SU-DHL-6 (cell line): ENCODE measurements at regions not wholly inside any gene's neighbourhood (a gene's known extent, or its start where the extent isn't known, plus 50 kb on each side); places are given as distances from the start of the nearest gene placed in this dataset.

ENCODE experiments used
- H2AFZ ChIP-seq: fragments of 200-600 bp; sonication (generic); 2 replicates; pipeline ENCODE4 v1.6.1; 2014; ENCODE audit warnings: low read depth, mild to moderate bottlenecking, moderate library complexity, mixed read lengths, antibody characterized with exemption, low read length; ENCODE audit not compliant: severe bottlenecking
- H3F3A ChIP-seq: fragments of 200-600 bp; shearing (Covaris generic); 2 replicates; pipeline ENCODE4 v1.6.0; 2016; ENCODE audit warnings: antibody characterized with exemption, mild to moderate bottlenecking; ENCODE audit not compliant: insufficient read depth
- H3K27ac ChIP-seq: fragments of 200-600 bp; sonication (generic); 2 replicates; pipeline ENCODE4 v1.5.1; 2016; ENCODE audit warnings: low read depth, mild to moderate bottlenecking, low read length, moderate library complexity, mixed read lengths
- H3K27me3 ChIP-seq: fragments of 200-600 bp; sonication (generic), shearing (Covaris generic); 2 replicates; pipeline ENCODE4 v1.6.0; 2014; ENCODE audit warnings: mild to moderate bottlenecking, low read length
- H3K36me3 ChIP-seq: fragments of 200-600 bp; sonication (generic); 2 replicates; pipeline ENCODE4 v1.6.1; 2014; ENCODE audit warnings: mild to moderate bottlenecking, low read length, mixed read lengths
- H3K4me2 ChIP-seq: fragments of 300-600, 200-600 bp; shearing (Covaris generic), sonication (generic); 2 replicates; pipeline ENCODE4 v1.6.0; 2014; ENCODE audit warnings: low read length, low read depth, mild to moderate bottlenecking; ENCODE audit not compliant: poor library complexity, severe bottlenecking
- H3K4me3 ChIP-seq: fragments of 200-600 bp; sonication (generic); 2 replicates; pipeline ENCODE4 v1.5.1; 2014; ENCODE audit warnings: antibody characterized with exemption, low read length, mild to moderate bottlenecking, mixed read lengths; ENCODE audit not compliant: insufficient read depth, poor library complexity, severe bottlenecking
- H3K79me2 ChIP-seq: fragments of 200-600 bp; sonication (generic); 2 replicates; pipeline ENCODE4 v1.6.1; 2014; ENCODE audit warnings: mild to moderate bottlenecking, low read length, moderate library complexity; ENCODE audit not compliant: insufficient read depth
- H3K9ac ChIP-seq: fragments of 200-600 bp; sonication (generic); 2 replicates; pipeline ENCODE4 v1.7.0; 2014; ENCODE audit warnings: mild to moderate bottlenecking, low read length
- H3K9me2 ChIP-seq: fragments of 200-600 bp; sonication (generic); replicated peaks from 2 replicates; pipeline ENCODE4 v1.6.1; 2014; ENCODE audit warnings: low read length; ENCODE audit not compliant: insufficient read depth
- H3K9me3 ChIP-seq: fragments of 200-600 bp; sonication (generic); 2 replicates; pipeline ENCODE4 v1.6.1; 2014; ENCODE audit warnings: low read length, mixed read lengths; ENCODE audit not compliant: insufficient read depth
- H4K20me1 ChIP-seq: fragments of 200-600 bp; sonication (generic); 2 replicates; pipeline ENCODE4 v1.6.1; 2014; ENCODE audit warnings: low read depth, mild to moderate bottlenecking, antibody characterized with exemption, low read length, moderate library complexity, mixed read lengths
- EZH2phosphoT487 ChIP-seq: fragments of 200-600 bp; sonication (generic), shearing (Covaris generic); conservative IDR thresholded peaks from 2 replicates; pipeline ENCODE4 v1.6.1; 2018; ENCODE audit warnings: mild to moderate bottlenecking, antibody characterized with exemption, low read length, moderate library complexity, mixed read lengths
- TF ChIP-seq, protein P1 (sequence below): fragments of 200-600 bp; sonication (generic); IDR thresholded peaks from one replicate; pipeline ENCODE4 v1.5.1; 2017; ENCODE audit warnings: antibody characterized with exemption, mild to moderate bottlenecking, low read length, moderate library complexity; ENCODE audit not compliant: insufficient read depth, poor library complexity, severe bottlenecking

DNA sequence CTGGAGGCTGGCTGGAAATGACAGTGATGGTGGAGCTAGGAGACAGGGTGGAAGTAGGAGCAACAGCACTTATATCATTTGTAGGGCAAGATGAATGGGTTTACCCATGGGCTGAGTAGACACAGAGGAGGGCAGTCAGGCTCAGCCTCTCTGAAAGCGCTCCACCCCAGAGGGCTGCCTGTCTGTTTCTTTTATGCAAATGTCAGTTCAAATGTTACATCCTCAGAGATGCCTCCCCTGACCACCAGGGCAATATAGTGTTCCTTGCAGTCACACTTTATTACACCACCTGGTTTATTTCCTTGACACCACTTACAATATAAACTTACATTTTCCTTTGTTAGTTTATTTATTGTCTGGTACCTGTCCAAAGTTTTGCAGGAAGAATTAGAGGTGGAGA lies 159.5 kb upstream of the IL12B start:
- Histone ChIP-seq H3K27me3 (no peaks in the 10 kb centered on the region), H3K36me3 (no peaks in the 10 kb centered on the region), H3K9me3 (no peaks in the 10 kb centered on the region), H3K4me3 (no peak overlapping the region), H3K27ac (no peak overlapping the region), H2AFZ (no peak overlapping the region), H3F3A (no peaks in the 10 kb centered on the region), H3K4me2 (no peak overlapping the region), H3K9me2 (no peaks in the 10 kb centered on the region), H3K79me2 (no peaks in the 10 kb centered on the region), H3K9ac (no peak overlapping the region), H4K20me1 (no peaks in the 10 kb centered on the region)
- no peak for TF ChIP-seq EZH2phosphoT487
- TF ChIP-seq, protein P1, sequence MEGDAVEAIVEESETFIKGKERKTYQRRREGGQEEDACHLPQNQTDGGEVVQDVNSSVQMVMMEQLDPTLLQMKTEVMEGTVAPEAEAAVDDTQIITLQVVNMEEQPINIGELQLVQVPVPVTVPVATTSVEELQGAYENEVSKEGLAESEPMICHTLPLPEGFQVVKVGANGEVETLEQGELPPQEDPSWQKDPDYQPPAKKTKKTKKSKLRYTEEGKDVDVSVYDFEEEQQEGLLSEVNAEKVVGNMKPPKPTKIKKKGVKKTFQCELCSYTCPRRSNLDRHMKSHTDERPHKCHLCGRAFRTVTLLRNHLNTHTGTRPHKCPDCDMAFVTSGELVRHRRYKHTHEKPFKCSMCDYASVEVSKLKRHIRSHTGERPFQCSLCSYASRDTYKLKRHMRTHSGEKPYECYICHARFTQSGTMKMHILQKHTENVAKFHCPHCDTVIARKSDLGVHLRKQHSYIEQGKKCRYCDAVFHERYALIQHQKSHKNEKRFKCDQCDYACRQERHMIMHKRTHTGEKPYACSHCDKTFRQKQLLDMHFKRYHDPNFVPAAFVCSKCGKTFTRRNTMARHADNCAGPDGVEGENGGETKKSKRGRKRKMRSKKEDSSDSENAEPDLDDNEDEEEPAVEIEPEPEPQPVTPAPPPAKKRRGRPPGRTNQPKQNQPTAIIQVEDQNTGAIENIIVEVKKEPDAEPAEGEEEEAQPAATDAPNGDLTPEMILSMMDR, result no peak

DNA sequence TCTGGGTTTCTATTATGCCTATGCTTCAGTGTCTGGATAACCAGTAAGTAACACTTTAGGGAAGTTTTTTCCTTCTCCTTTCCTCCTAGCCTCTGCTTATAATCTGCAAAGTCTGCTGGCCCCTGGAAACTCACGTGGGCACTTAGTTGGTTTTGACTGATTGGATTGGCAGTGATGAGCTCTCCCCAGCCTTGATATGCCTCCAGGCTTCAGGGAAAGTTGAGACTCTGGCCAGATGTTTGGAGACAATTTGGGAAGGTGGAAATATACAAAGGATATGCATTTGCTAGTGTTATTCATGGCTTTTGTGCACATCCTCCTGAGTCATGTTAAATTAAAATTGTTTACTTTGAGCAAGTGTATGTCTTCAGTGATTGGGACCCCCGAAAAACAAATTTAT lies 160.2 kb upstream of the IL12B start:
- no peak overlapping the region for H3K4me3 ChIP-seq
- no peaks in the 10 kb centered on the region for H4K20me1 ChIP-seq
- no peak overlapping the region for H3K9ac ChIP-seq
- no peak overlapping the region for H3K4me2 ChIP-seq
- H3K9me3 ChIP-seq, result no peaks in the 10 kb centered on the region
- H3K36me3 ChIP-seq, result no peaks in the 10 kb centered on the region
- no peak overlapping the region for H3K27ac ChIP-seq
- H3K79me2 ChIP-seq, result no peaks in the 10 kb centered on the region
- no peaks in the 10 kb centered on the region for H3K9me2 ChIP-seq
- H3K27me3 ChIP-seq, result no peaks in the 10 kb centered on the region
- TF ChIP-seq, protein P1, result no peak
- TF ChIP-seq EZH2phosphoT487, result no peak
- no peak overlapping the region for H2AFZ ChIP-seq
- no peaks in the 10 kb centered on the region for H3F3A ChIP-seq

DNA sequence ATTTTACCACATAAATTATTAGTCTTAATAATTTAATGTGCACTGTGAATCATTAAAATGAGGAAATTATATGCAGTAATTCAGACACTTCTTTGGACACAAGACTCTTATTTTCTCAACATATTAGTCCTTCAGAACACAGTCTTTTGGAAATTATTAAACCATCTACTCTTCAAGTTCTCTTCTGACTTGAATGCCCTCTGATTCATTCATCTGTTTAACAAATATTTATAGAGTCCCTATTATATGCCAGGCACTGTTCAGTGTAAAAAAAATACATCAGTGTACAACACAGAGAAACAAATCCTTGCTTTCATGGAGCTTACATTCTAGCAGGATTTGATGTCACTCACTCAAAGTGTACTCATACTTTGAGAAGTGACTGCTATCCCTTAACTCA lies 163.4 kb upstream of the IL12B start:
- no peak for TF ChIP-seq EZH2phosphoT487
- TF ChIP-seq, protein P1, result no peak
- no peak overlapping the region for H3K9ac ChIP-seq
- no peaks in the 10 kb centered on the region for H3K9me2 ChIP-seq
- no peak overlapping the region for H3K27ac ChIP-seq
- no peak overlapping the region for H3K4me2 ChIP-seq
- H3K4me3 ChIP-seq, result no peak overlapping the region
- no peaks in the 10 kb centered on the region for H3K36me3 ChIP-seq
- no peaks in the 10 kb centered on the region for H3K79me2 ChIP-seq
- H3K27me3 ChIP-seq, result no peaks in the 10 kb centered on the region
- no peaks in the 10 kb centered on the region for H3F3A ChIP-seq
- H3K9me3 ChIP-seq, result no peaks in the 10 kb centered on the region
- no peak overlapping the region for H2AFZ ChIP-seq
- no peaks in the 10 kb centered on the region for H4K20me1 ChIP-seq

DNA sequence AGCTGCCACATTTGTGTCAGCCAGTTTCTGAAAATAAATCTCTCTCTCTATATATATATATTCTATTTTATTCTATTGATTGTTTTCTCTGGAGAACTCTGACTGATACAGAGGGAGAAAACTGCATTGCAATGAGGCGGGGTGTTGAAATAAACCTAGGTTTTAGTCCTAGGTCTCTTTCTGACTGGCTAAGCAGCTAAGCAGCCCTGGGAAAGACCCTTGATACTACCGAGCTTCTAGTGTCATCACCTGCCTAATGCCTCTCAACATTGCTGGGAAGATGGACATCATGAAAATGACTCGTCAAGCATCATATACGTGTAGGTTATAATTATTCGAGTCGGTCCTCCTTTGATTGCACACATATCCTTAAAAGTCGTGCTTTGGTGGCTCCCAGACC lies 166.5 kb upstream of the IL12B start:
- Histone ChIP-seq H3K4me3 (no peak overlapping the region), H3K9ac (no peak overlapping the region), H3K9me2 (no peaks in the 10 kb centered on the region), H3K27me3 (no peaks in the 10 kb centered on the region), H3K79me2 (no peaks in the 10 kb centered on the region), H3K36me3 (no peaks in the 10 kb centered on the region), H3K4me2 (no peak overlapping the region), H3K27ac (no peak overlapping the region), H3K9me3 (no peaks in the 10 kb centered on the region), H2AFZ (no peak overlapping the region), H3F3A (no peaks in the 10 kb centered on the region), H4K20me1 (no peaks in the 10 kb centered on the region)
- TF ChIP-seq, protein P1, result no peak
- TF ChIP-seq EZH2phosphoT487, result no peak
